GM12873 (cell line): ENCODE measurements at regions not wholly inside any gene's neighbourhood (a gene's known extent, or its start where the extent isn't known, plus 50 kb on each side); places are given as distances from the start of the nearest gene placed in this dataset.

Experiments
- CTCF ChIP-seq: IDR thresholded peaks from 2 replicates; pipeline ENCODE4 v1.5.1; 2012; ENCODE audit warnings: low read depth, mild to moderate bottlenecking, moderate library complexity, low read length, control low read depth; ENCODE audit not compliant: insufficient read depth; ENCODE audit errors: missing control alignments

GRCh38 chr6:81071121-81071520 is 681.4 kb downstream of the TENT5A start:
- no peak for TF ChIP-seq CTCF

GRCh38 chr6:81067057-81067456 is 685.4 kb downstream of the TENT5A start:
- no peak for TF ChIP-seq CTCF

GRCh38 chr6:81063891-81064290 is 688.6 kb downstream of the TENT5A start:
- no peak for TF ChIP-seq CTCF

DNA sequence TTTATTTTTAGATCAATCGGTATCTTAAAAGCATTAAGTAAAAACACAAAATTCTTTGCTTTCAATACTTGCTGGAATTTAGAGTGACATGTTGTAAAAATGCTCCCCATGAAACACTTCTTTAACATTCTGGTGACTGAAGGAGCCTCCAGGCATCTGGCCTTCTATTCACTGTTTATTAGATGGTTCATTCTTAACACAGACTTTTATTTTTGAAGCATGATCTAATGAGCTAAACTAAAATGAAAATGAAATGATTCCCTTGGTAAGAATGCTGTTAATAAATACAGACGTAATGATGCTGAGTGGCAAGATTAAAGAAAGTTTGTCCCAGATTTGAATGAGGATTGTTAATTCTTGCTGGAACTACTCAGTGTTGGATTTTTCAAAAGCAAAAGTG is 698.4 kb downstream of the TENT5A start:
- no peak for TF ChIP-seq CTCF

DNA sequence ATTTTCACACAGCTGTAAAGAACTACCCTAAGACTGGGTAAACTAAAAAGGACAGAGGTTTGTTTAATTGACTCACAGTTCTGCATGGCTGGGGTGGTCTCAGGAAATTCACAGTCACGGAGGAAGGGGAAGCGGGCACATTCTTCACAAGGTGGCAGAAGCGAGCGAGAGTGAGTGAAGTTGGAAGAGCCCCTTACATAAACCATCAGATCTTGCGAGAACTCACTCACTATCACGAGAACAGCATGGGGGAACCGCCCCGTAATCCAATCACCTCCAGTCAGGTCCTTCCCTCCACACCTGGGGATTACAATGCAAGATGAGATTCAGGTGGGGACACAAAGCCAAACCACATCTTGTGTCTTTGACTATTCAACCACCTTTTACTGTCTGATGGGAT is 700.5 kb downstream of the TENT5A start:
- no peak for TF ChIP-seq CTCF

DNA sequence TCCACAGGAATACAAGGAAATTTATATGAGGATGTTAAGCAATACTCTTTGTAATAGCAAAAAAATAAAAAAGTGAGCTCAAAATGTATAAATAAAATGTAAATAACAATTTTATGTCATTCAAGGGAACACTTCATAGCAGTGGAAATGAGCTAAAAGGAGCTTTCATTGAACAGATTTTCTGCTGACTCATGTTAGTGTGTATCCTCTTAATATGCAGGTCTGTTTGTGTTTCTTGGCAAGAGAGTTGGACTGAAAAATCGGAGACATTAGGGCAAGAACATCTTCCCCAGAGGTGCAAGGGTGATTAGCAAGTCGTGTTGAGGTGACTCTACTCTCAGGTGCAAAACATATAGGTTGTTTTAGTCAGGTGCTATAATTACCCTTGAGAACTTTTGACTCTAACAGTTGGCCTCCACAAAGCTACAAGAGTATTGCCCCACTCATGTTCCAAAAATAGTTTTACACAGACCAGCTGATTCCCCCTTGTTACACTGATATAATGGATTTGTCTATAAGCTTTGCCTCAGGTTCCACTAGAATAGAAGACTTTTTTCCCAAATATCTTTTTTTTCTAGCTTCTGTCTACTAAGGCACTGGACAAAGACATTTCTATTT is 702.9 kb downstream of the TENT5A start:
- no peak for TF ChIP-seq CTCF

DNA sequence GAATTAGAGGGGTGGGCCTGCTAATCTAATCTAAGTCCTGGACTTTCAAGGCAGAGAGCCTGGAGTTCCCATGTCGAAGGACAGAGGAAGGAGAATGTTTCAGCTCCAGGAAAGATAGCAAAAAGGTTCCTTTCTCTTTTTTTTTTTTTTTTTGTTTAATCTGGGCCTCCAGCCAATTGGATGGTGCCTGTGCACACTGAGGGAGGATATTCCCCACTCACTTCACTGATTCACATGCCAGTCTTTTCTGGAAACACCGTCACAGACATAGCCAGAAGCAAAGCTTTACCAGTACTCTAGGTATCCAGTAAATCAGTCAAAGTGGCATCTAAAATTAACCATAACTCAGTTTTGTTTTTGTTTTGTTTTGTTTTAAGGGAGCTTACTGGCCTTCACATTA is 721.1 kb downstream of the TENT5A start:
- no peak for TF ChIP-seq CTCF
